Activated CD4-positive, alpha-beta T cell treated with anti-CD3 and anti-CD28 coated beads, Interleukin-2, Interleukin-4, amounts not matched to agents 100 ng/mL and 50 ng/mL, durations not matched to agents 16 hours and 8 hours (primary cell): ENCODE measurements at regions not wholly inside any gene's neighbourhood (a gene's known extent, or its start where the extent isn't known, plus 50 kb on each side); places are given as distances from the start of the nearest gene placed in this dataset.

ENCODE experiments used
- DNase-seq: peaks from one replicate; pipeline ENCODE4 v3.0.0-alpha.2; 2020; ENCODE audit warnings: low spot score

GRCh38 chr22:47251911-47252310 lies 489.5 kb downstream of the TBC1D22A start:
- DNase-seq, result no peak

- no peak for DNase-seq
These were observed 488.7 kb downstream of the TBC1D22A start for GRCh38 chr22:47250995-47251765.

GRCh38 chr22:47249370-47249928 lies 487.0 kb downstream of the TBC1D22A start:
- DNase-seq, result no peak

GRCh38 chr22:47248925-47249324 lies 486.5 kb downstream of the TBC1D22A start:
- DNase-seq, result no peak

GRCh38 chr22:47247579-47248240 lies 485.3 kb downstream of the TBC1D22A start:
- DNase-seq, result no peak

GRCh38 chr22:47245786-47246185 lies 483.3 kb downstream of the TBC1D22A start:
- DNase-seq, result no peak

- no peak for DNase-seq
These were observed 482.8 kb downstream of the TBC1D22A start for GRCh38 chr22:47245286-47245685.

GRCh38 chr22:47240116-47240515 lies 477.7 kb downstream of the TBC1D22A start:
- no peak for DNase-seq

GRCh38 chr22:47239474-47239860 lies 477.0 kb downstream of the TBC1D22A start:
- no peak for DNase-seq

- no peak for DNase-seq
These were observed 476.4 kb downstream of the TBC1D22A start for GRCh38 chr22:47238690-47239473.

- DNase-seq, result no peak
These were observed 475.5 kb downstream of the TBC1D22A start for GRCh38 chr22:47237890-47238480.

GRCh38 chr22:47236718-47237117 lies 474.3 kb downstream of the TBC1D22A start:
- no peak for DNase-seq

- no peak for DNase-seq
These were observed 473.7 kb downstream of the TBC1D22A start for GRCh38 chr22:47236161-47236560.

- DNase-seq, result no peak
These were observed 471.1 kb downstream of the TBC1D22A start for GRCh38 chr22:47233316-47234243.

GRCh38 chr22:47232753-47233152 lies 470.3 kb downstream of the TBC1D22A start:
- DNase-seq, result no peak

- no peak for DNase-seq
These were observed 469.7 kb downstream of the TBC1D22A start for GRCh38 chr22:47232197-47232596.

GRCh38 chr22:47231759-47232158 lies 469.3 kb downstream of the TBC1D22A start:
- no peak for DNase-seq

GRCh38 chr22:47230741-47231140 lies 468.3 kb downstream of the TBC1D22A start:
- DNase-seq, result no peak

- DNase-seq, result no peak
These were observed 467.8 kb downstream of the TBC1D22A start for GRCh38 chr22:47230251-47230650.

- no peak for DNase-seq
These were observed 466.3 kb downstream of the TBC1D22A start for GRCh38 chr22:47228767-47229166.
